ACC112 (cell line): ENCODE measurements at regions not wholly inside any gene's neighbourhood (a gene's known extent, or its start where the extent isn't known, plus 50 kb on each side); places are given as distances from the start of the nearest gene placed in this dataset.

Experiments
- H2AFZ ChIP-seq: fragments of 200-600 bp; sonication (generic); one replicate; pipeline ENCODE4 v1.6.0; 2017; ENCODE audit warnings: antibody characterized with exemption, low read length; ENCODE audit not compliant: unreplicated experiment
- H3K27ac ChIP-seq: fragments of 200-600 bp; sonication (generic); 2 replicates; pipeline ENCODE4 v1.5.1; 2014; ENCODE audit warnings: low read depth, mild to moderate bottlenecking, antibody characterized with exemption, low read length, moderate library complexity
- H3K27me3 ChIP-seq: fragments of 200-600 bp; sonication (generic); 2 replicates; pipeline ENCODE4 v1.6.1; 2014; ENCODE audit warnings: mild to moderate bottlenecking, antibody characterized with exemption, low read length, moderate library complexity, mixed read lengths; ENCODE audit not compliant: insufficient read depth
- H3K36me3 ChIP-seq: fragments of 200-600 bp; sonication (generic); 2 replicates; pipeline ENCODE4 v1.6.1; 2016; ENCODE audit warnings: mild to moderate bottlenecking, antibody characterized with exemption, low read length, moderate library complexity, mixed read lengths; ENCODE audit not compliant: insufficient read depth
- H3K4me1 ChIP-seq: fragments of 200-600 bp; sonication (generic); one replicate; pipeline ENCODE4 v1.6.1; 2016; ENCODE audit warnings: low read length, mixed read lengths; ENCODE audit not compliant: insufficient read depth, unreplicated experiment, control insufficient read depth
- H3K4me3 ChIP-seq: fragments of 200-600 bp; sonication (generic); 2 replicates; pipeline ENCODE4 v1.5.1; 2014; ENCODE audit warnings: mild to moderate bottlenecking, low read depth, low read length
- H3K79me2 ChIP-seq: fragments of 200-600 bp; sonication (generic); one replicate; pipeline ENCODE4 v1.6.0; 2016; ENCODE audit warnings: low read length; ENCODE audit not compliant: control insufficient read depth, unreplicated experiment, insufficient read depth

DNA sequence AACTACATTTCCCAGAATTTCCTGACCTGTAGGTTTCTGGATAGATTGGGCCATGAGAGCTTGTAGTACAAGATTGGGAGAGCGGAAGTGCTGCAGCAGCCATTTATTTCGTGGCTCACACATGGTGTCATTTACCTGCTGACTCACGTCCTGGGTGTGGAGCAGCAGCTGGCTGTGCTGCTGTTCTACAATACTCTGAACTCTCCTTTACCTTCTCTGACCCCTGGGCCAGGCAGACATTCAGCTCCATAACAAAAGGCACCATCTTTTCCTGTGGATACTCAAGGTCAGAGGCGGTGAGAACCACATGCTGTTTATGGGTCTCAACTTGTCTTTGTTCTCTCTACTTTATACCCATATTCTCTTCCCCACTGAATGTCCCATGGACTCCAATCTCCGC is 490.2 kb downstream of the IGSF11 start:
- Histone ChIP-seq H3K27ac (no peak overlapping the region), H2AFZ (no peak overlapping the region), H3K27me3 (no peaks in the 10 kb centered on the region), H3K4me1 (no peaks in the 10 kb centered on the region), H3K4me3 (no peak overlapping the region), H3K79me2 (no peaks in the 10 kb centered on the region), H3K36me3 (no peaks in the 10 kb centered on the region)

DNA sequence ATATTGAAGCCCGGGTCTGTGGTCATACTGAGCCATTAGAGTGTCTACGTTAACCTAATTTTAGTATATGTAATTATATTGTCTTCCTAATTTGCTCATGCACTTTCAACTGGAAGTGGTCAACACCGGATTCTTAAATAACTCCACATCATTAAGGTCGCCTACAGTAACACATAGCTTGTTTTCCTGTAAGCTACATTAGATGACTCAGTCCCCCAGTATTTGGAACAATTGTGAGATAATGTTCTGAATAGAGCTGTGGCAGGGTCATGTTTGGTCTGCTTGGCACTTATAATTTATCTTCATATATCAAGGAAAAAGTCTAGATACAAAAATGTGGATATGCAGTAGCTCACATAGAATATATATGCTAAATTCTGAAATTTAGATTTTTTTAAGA is 486.2 kb downstream of the IGSF11 start:
- no peaks in the 10 kb centered on the region for H3K36me3 ChIP-seq
- H3K27ac ChIP-seq = no peak overlapping the region
- no peaks in the 10 kb centered on the region for H3K27me3 ChIP-seq
- H3K4me3 ChIP-seq = no peak overlapping the region
- no peaks in the 10 kb centered on the region for H3K79me2 ChIP-seq
- H2AFZ ChIP-seq = no peak overlapping the region
- no peaks in the 10 kb centered on the region for H3K4me1 ChIP-seq

DNA sequence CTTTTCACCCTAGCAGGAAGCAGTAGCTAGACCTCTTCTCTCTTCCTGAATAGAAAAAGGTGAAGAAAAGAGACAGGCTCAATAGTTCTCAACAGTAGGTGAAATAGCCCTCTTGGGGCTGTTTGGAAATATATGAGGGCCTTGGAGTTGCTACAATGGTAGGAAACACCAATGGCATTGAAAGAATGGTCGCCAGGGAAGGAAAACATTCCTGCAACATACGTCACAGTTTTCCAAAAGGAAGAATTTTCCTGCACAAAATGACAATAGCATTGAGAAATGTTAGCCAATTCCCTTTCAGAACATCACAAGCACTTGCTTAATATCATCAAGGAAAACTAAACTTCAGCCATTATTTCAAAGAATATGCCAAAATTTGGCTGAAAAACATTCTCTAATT is 484.5 kb downstream of the IGSF11 start:
- H3K36me3 ChIP-seq = no peaks in the 10 kb centered on the region
- no peaks in the 10 kb centered on the region for H3K27me3 ChIP-seq
- H3K79me2 ChIP-seq = no peaks in the 10 kb centered on the region
- H3K4me3 ChIP-seq = no peak overlapping the region
- no peaks in the 10 kb centered on the region for H3K4me1 ChIP-seq
- H2AFZ ChIP-seq = no peak overlapping the region
- H3K27ac ChIP-seq = no peak overlapping the region

DNA sequence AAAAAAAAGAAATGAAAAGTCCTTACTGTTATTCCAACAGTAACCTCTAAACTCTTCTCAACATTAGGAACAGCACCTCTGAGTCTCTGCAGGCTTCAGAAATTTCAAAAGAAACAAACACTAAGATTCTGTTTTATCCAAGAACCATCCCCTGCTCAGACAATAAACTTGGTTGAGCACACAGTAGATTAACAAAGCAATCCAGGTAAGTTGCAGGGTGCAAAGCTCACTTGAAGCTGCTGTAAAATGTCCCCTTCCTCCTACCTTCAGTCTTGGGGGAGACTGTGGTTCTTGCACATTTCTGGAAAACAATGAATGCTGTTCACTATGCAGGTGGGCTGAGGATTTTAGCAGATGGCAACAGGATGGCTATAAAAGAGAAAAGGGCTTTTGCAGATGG is 484.1 kb downstream of the IGSF11 start:
- H3K4me3 ChIP-seq = no peak overlapping the region
- no peaks in the 10 kb centered on the region for H3K36me3 ChIP-seq
- no peaks in the 10 kb centered on the region for H3K27me3 ChIP-seq
- H3K27ac ChIP-seq = no peak overlapping the region
- H3K4me1 ChIP-seq = no peaks in the 10 kb centered on the region
- H2AFZ ChIP-seq = no peak overlapping the region
- no peaks in the 10 kb centered on the region for H3K79me2 ChIP-seq

DNA sequence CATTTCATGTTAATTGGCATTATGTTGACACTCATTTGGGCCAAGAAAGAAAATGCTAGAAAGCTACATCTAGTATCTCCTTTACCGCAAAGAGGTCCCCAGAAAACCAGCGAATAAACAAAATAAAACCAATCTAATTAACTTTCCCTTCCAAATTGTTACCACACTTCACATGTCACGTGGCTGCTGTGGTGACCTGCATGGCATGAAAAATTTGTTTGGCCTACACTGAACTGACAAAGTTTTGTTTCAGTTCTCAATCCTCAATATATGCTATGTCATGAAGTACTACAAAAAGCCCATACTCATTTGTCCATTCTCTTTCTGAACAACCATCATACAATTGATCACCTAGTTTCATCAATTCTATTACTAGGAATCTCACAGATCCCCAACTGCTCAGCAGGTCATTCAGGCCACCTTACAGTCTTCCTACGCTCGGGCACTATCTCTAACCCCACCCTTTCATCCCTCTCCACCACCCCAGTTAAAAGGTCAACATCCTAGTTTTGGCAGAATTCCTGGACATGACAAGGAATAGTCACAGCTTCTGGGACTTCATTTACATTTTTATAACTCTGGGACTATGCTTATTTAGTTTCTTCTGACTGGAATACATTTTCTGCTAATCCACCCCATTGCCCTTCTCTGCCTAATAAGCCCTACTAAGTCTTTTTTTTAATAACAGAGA is 480.4 kb downstream of the IGSF11 start:
- no peak overlapping the region for H2AFZ ChIP-seq
- no peaks in the 10 kb centered on the region for H3K36me3 ChIP-seq
- no peaks in the 10 kb centered on the region for H3K27me3 ChIP-seq
- H3K4me1 ChIP-seq = no peaks in the 10 kb centered on the region
- H3K4me3 ChIP-seq = no peak overlapping the region
- no peaks in the 10 kb centered on the region for H3K79me2 ChIP-seq
- H3K27ac ChIP-seq = no peak overlapping the region

DNA sequence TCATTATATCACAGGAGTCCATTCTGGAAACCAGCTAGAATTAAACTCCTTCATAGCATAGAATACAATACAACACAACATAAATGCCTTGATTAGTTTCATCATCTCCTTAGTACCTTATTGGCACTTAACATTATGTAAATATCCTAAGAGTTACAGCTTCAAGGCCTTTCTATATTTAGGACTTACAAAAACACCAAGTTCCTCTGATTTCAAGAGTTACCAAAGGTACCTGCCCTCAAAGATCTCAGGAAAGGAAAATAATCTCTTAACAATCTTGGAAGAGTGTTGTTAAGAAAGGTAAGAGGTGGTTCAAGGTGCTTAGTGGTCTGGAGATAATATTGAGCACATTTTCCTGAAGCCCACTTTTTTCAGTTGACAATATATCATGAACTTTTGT is 477.7 kb downstream of the IGSF11 start:
- Histone ChIP-seq H3K27ac (no peak overlapping the region), H3K4me1 (no peaks in the 10 kb centered on the region), H2AFZ (no peak overlapping the region), H3K27me3 (no peaks in the 10 kb centered on the region), H3K79me2 (no peaks in the 10 kb centered on the region), H3K36me3 (no peaks in the 10 kb centered on the region), H3K4me3 (no peak overlapping the region)

DNA sequence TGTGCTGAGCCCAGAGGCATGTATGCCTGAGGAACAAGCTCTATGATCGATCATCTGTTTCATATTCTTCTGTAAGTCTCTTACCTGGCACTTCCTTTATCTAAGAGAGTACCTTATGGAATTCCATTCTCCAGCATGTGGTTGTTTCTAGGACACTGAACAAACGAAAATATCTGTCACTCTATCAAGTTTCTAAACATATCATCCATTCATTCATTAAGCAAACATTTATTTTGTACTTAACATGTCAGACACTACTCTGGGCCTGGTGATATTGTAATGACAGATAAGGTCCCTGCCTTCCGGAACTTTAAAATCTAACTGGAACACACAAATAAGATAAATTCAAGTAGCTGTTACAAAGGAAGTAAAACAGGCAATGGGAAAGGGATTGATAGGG is 477.1 kb downstream of the IGSF11 start:
- no peak overlapping the region for H3K4me3 ChIP-seq
- no peaks in the 10 kb centered on the region for H3K27me3 ChIP-seq
- H2AFZ ChIP-seq = no peak overlapping the region
- no peaks in the 10 kb centered on the region for H3K4me1 ChIP-seq
- H3K36me3 ChIP-seq = no peaks in the 10 kb centered on the region
- no peaks in the 10 kb centered on the region for H3K79me2 ChIP-seq
- no peak overlapping the region for H3K27ac ChIP-seq

DNA sequence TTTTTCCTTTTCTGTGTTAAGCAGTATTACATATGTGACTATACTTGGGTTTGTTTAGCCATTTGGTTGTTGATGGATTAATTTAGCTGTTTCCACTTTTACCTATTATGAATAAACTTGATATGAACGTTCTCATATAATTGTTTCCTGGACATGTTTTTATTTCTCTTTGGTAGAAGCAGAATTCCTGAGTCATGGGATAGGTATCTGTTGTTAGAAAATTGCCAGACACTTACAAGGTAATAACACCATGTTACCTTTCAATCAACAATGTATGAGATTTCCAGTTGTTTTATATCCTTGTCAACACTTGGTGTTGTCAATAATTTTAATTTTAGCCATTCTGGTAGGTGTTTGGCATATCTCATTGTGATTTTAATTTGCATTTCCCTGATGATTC is 475.4 kb downstream of the IGSF11 start:
- Histone ChIP-seq H3K4me1 (no peaks in the 10 kb centered on the region), H3K27me3 (no peaks in the 10 kb centered on the region), H3K4me3 (no peak overlapping the region), H3K27ac (no peak overlapping the region), H3K79me2 (no peaks in the 10 kb centered on the region), H2AFZ (no peak overlapping the region), H3K36me3 (no peaks in the 10 kb centered on the region)

DNA sequence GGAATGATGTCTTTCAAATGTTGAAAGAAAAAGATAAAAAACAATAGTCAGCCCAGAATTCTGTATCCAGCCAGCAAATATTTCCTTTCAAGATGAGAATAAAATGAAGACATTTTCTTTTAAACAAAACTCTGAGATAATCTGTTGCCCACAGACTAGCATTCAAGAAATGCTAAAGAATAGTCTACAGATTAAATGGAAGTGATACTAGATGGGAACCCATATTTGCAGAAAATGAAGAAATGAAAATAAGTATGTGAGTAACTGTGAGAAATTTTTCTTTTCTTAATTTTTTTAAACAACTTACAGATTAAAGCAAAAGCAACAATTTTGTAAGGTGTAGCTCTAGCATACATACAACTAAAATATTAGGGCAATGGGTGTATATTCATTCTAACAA is 469.8 kb downstream of the IGSF11 start:
- H3K27me3 ChIP-seq = no peaks in the 10 kb centered on the region
- H3K4me1 ChIP-seq = no peaks in the 10 kb centered on the region
- no peak overlapping the region for H3K4me3 ChIP-seq
- H3K36me3 ChIP-seq = no peaks in the 10 kb centered on the region
- no peak overlapping the region for H2AFZ ChIP-seq
- no peaks in the 10 kb centered on the region for H3K79me2 ChIP-seq
- no peak overlapping the region for H3K27ac ChIP-seq

DNA sequence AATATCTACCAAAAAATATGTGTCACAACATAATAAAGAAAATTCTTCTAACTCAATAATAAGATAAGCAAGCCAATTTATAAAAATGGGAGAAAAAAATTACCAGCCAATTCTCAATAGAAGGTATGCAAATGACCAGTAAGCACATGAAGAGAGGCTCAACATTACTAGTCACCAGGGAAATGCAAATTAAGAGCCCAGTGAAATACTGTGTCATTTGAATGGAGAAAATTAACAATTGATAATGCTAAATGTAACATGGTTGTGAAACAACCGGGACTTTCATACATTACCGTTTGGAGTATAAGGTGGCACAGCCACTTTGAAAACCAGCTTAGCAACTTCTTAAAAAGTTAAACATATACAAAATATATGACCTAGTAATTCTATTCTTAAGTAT is 460.7 kb downstream of the IGSF11 start:
- Histone ChIP-seq H3K4me1 (no peaks in the 10 kb centered on the region), H3K4me3 (no peak overlapping the region), H3K36me3 (no peaks in the 10 kb centered on the region)

DNA sequence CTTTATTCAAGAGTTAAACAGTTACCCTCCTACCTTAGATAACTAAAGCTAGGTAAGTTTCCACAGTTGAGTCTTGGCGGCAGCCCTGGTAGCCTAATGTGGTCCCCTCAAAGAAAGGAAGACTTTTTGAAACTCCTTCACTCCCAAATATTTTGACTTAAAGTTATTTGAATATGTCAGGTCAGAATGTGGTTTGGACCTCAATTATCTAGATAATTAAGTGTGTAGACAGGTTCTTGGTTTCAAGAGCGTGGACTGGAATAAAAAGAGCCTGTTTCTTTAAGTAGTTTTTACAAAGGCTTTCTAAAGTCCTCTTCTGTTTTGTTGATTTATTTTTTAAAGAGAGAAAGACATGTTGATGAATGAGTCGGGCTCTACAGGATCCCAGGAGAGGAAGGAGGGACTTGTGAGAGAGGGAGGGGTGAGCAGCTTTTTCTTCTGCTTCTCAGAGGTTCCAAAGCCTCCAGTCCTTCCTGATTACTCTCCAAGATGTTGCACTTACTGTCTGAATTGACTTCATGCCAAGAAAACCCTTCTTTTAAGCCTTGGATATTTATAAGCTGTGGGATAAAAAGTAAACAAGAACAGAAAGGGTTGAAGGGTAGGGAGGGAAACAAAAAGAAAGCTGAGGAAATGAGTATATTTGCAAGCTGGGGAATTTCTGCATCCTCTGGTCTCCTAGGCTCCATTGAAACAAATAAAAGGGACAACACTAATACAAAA is 457.4 kb downstream of the IGSF11 start:
- no peaks in the 10 kb centered on the region for H3K79me2 ChIP-seq

More for the DNA sequence above, 460.7 kb downstream of the IGSF11 start:
- Histone ChIP-seq H3K27me3 (no peaks in the 10 kb centered on the region), H3K79me2 (no peaks in the 10 kb centered on the region), H2AFZ (no peak overlapping the region), H3K27ac (no peak overlapping the region)

More for the DNA sequence above, 457.4 kb downstream of the IGSF11 start:
- no peak overlapping the region for H3K4me3 ChIP-seq
- H3K27me3 ChIP-seq = no peaks in the 10 kb centered on the region
- H3K27ac ChIP-seq = no peak overlapping the region
- H3K4me1 ChIP-seq = no peaks in the 10 kb centered on the region
- no peaks in the 10 kb centered on the region for H3K36me3 ChIP-seq
- H2AFZ ChIP-seq = no peak overlapping the region
